SU-DHL-6 (cell line): ENCODE measurements at regions not wholly inside any gene's neighbourhood (a gene's known extent, or its start where the extent isn't known, plus 50 kb on each side); places are given as distances from the start of the nearest gene placed in this dataset.

Experiments used
- CTCF ChIP-seq: fragments of 200-600 bp; sonication (generic); IDR thresholded peaks from one replicate; pipeline ENCODE4 v1.5.1; 2017; ENCODE audit warnings: antibody characterized with exemption, mild to moderate bottlenecking, low read length, moderate library complexity; ENCODE audit not compliant: insufficient read depth, poor library complexity, severe bottlenecking
- EZH2phosphoT487 ChIP-seq: fragments of 200-600 bp; sonication (generic), shearing (Covaris generic); conservative IDR thresholded peaks from 2 replicates; pipeline ENCODE4 v1.6.1; 2018; ENCODE audit warnings: mild to moderate bottlenecking, antibody characterized with exemption, low read length, moderate library complexity, mixed read lengths

GRCh38 chr13:19060311-19061002, 121.2 kb downstream of the TUBA3C start:
- TF ChIP-seq CTCF (no peak), EZH2phosphoT487 (no peak)
